ENCODE measurements at regions not wholly inside any gene's neighbourhood (a gene's known extent, or its start where the extent isn't known, plus 50 kb on each side); places are given as distances from the start of the nearest gene placed in this dataset.

- no peaks in the 10 kb centered on the region for H3K36me3 ChIP-seq
These were observed 805.6 kb downstream of the KCNA4 start for GRCh38 chr11:29211202-29211601.

GRCh38 chr11:29210426-29210825, 806.4 kb downstream of the KCNA4 start:
- Histone ChIP-seq H3K27me3 (no peaks in the 10 kb centered on the region), H3K4me1 (peaks cover 4 to 9% of the 10 kb centered on the region in 2 donors), H3K36me3 (no peaks in the 10 kb centered on the region), H3K4me3 (replicated peaks in 1 of 3) (no peak overlapping the region), H3K9me3 (no peaks in the 10 kb centered on the region), H3K27ac (no peak overlapping the region)
- DNase-seq = no peak
- intact Hi-C loops (cut with DNase I) = no loop called here
- no peak for TF ChIP-seq POLR2A (IDR thresholded peaks at IDR 0.05)
- 81 to 90% methylated on average over 2 of the region's 2 CpGs for WGBS, 2 donors

More at GRCh38 chr11:29211202-29211601, 805.6 kb downstream of the KCNA4 start:
- Histone ChIP-seq H3K9me3 (no peaks in the 10 kb centered on the region), H3K4me3 (replicated peaks in 1 of 3) (no peak overlapping the region), H3K27ac (no peak overlapping the region), H3K27me3 (no peaks in the 10 kb centered on the region), H3K4me1 (peaks cover 4 to 9% of the 10 kb centered on the region in 2 donors)
- WGBS, 2 donors = 82 to 87% methylated on average over 3 of the region's 3 CpGs
- intact Hi-C loops (cut with DNase I) = no loop called here
- DNase-seq = no peak
- TF ChIP-seq POLR2A (IDR thresholded peaks at IDR 0.05) (no peak), CTCF (IDR thresholded peaks at IDR 0.05) (no peak)

- intact Hi-C loops (cut with DNase I) = no loop called here
- Histone ChIP-seq H3K4me1 (peaks cover 4 to 9% of the 10 kb centered on the region in 2 donors), H3K4me3 (replicated peaks in 1 of 3) (no peak overlapping the region), H3K9me3 (no peaks in the 10 kb centered on the region), H3K36me3 (no peaks in the 10 kb centered on the region), H3K27ac (no peak overlapping the region), H3K27me3 (no peaks in the 10 kb centered on the region)
- TF ChIP-seq CTCF (IDR thresholded peaks at IDR 0.05) (no peak), POLR2A (IDR thresholded peaks at IDR 0.05) (no peak)
- no peak for DNase-seq
- whole genome bisulfite sequencing, 2 donors = 65 to 69% methylated on average over 2 of the region's 2 CpGs
These were observed 808.7 kb downstream of the KCNA4 start for GRCh38 chr11:29208117-29208516.

GRCh38 chr11:29200791-29201562, 815.9 kb downstream of the KCNA4 start:
- no peaks in the 10 kb centered on the region for H3K27me3 ChIP-seq
- no peak for DNase-seq
- no peak overlapping the region for H3K27ac ChIP-seq
- H3K4me3 ChIP-seq (replicated peaks in 1 of 3) = no peak overlapping the region
- 77 to 78% methylated on average over 11 of the region's 11 CpGs for WGBS, 2 donors
- H3K36me3 ChIP-seq = no peaks in the 10 kb centered on the region
- H3K4me1 ChIP-seq = no peaks in the 10 kb centered on the region
- TF ChIP-seq POLR2A (IDR thresholded peaks at IDR 0.05) (no peak), CTCF (IDR thresholded peaks at IDR 0.05) (no peak)
- intact Hi-C loops (cut with DNase I) = no loop called here
- H3K9me3 ChIP-seq = no peaks in the 10 kb centered on the region

- DNase-seq = no peak
- intact Hi-C loops (cut with DNase I) = no loop called here
- Histone ChIP-seq H3K4me1 (no peaks in the 10 kb centered on the region), H3K9me3 (no peaks in the 10 kb centered on the region), H3K27ac (no peak overlapping the region), H3K36me3 (no peaks in the 10 kb centered on the region), H3K4me3 (replicated peaks in 1 of 3) (no peak overlapping the region), H3K27me3 (no peaks in the 10 kb centered on the region)
- no peak for TF ChIP-seq POLR2A (IDR thresholded peaks at IDR 0.05)
- TF ChIP-seq CTCF (IDR thresholded peaks at IDR 0.05) = no peak
These were observed 826.5 kb downstream of the KCNA4 start for GRCh38 chr11:29190313-29190712.

Data from thyroid gland (tissue), 4 donors.